ENCODE measurements at regions not wholly inside any gene's neighbourhood (a gene's known extent, or its start where the extent isn't known, plus 50 kb on each side); places are given as distances from the start of the nearest gene placed in this dataset.

- Histone ChIP-seq H3K4me2 (ENCODE audit: insufficient read depth, low read length, poor library complexity, severe bottlenecking) (no peak overlapping the region), H3K4ac (ENCODE audit: low read length) (no peak overlapping the region), H3K14ac (ENCODE audit: low read length) (no peak overlapping the region), H3K79me1 (ENCODE audit: low read depth, low read length) (no peaks in the 10 kb centered on the region), H3K9ac (ENCODE audit: low read depth, low read length, poor library complexity) (no peak overlapping the region), H2BK12ac (ENCODE audit: low read length) (no peak overlapping the region), H2BK120ac (ENCODE audit: low read depth, low read length) (no peak overlapping the region), H3K18ac (ENCODE audit: low read length) (no peak overlapping the region), H3K27me3 (ENCODE audit: control insufficient read depth in 3 of 3, insufficient read depth in 3 of 3, low read depth in 1 of 3, low read length in 3 of 3) (no peaks in the 10 kb centered on the region), H4K91ac (ENCODE audit: low read depth, low read length, poor library complexity) (no peak overlapping the region), H3K4me3 (ENCODE audit: low read length in 2 of 2) (no peak overlapping the region), H3K4me1 (ENCODE audit: control insufficient read depth in 2 of 2, insufficient read depth in 1 of 2, low read depth in 1 of 2, low read length in 2 of 2) (no peaks in the 10 kb centered on the region), H2BK15ac (ENCODE audit: low read length) (no peak overlapping the region), H4K8ac (ENCODE audit: low read depth, low read length) (no peak overlapping the region), H2AK5ac (ENCODE audit: low read depth, low read length) (no peak overlapping the region), H3K36me3 (replicated peaks in 1 of 2; ENCODE audit: control insufficient read depth in 2 of 2, insufficient read depth in 2 of 2, low read length in 2 of 2) (no peaks in the 10 kb centered on the region), H3K27ac (replicated peaks; ENCODE audit: low read length) (no peak overlapping the region), H2BK5ac (ENCODE audit: low read length) (no peak overlapping the region), H3K9me3 (replicated peaks in 1 of 2; ENCODE audit: control insufficient read depth in 2 of 2, insufficient read depth in 1 of 2, low read depth in 1 of 2, low read length in 2 of 2) (no peaks in the 10 kb centered on the region), H2AFZ (ENCODE audit: low read length) (no peak overlapping the region), H3K23ac (ENCODE audit: low read depth, low read length, poor library complexity) (no peak overlapping the region)
- WGBS, 2 donors (ENCODE audit: extremely low coverage in 2 of 2, insufficient read length in 2 of 2, insufficient replicate concordance in 1 of 2), result no CpG with 5 or more reads among the region's 1 CpG
- no peak for DNase-seq (ENCODE audit: low spot score)
These were observed 529.4 kb downstream of the HTR7 start for GRCh38 chr10:90328459-90328858.

- no peak overlapping the region for H2BK15ac ChIP-seq (ENCODE audit: low read length)
- H2BK120ac ChIP-seq (ENCODE audit: low read depth, low read length), result no peak overlapping the region
- H3K9me3 ChIP-seq (replicated peaks in 1 of 2; ENCODE audit: control insufficient read depth in 2 of 2, insufficient read depth in 1 of 2, low read depth in 1 of 2, low read length in 2 of 2), result no peaks in the 10 kb centered on the region
- no peak overlapping the region for H4K91ac ChIP-seq (ENCODE audit: low read depth, low read length, poor library complexity)
- no peak overlapping the region for H2BK12ac ChIP-seq (ENCODE audit: low read length)
- no peaks in the 10 kb centered on the region for H3K79me1 ChIP-seq (ENCODE audit: low read depth, low read length)
- H3K27me3 ChIP-seq (ENCODE audit: control insufficient read depth in 3 of 3, insufficient read depth in 3 of 3, low read depth in 1 of 3, low read length in 3 of 3), result no peaks in the 10 kb centered on the region
- no peak overlapping the region for H3K4me3 ChIP-seq (ENCODE audit: low read length in 2 of 2)
- no peak overlapping the region for H2BK5ac ChIP-seq (ENCODE audit: low read length)
- H2AK5ac ChIP-seq (ENCODE audit: low read depth, low read length), result no peak overlapping the region
- H3K9ac ChIP-seq (ENCODE audit: low read depth, low read length, poor library complexity), result no peak overlapping the region
- no peak overlapping the region for H3K18ac ChIP-seq (ENCODE audit: low read length)
- no peak for DNase-seq (ENCODE audit: low spot score)
- no peak overlapping the region for H3K14ac ChIP-seq (ENCODE audit: low read length)
- WGBS, 2 donors (ENCODE audit: extremely low coverage in 2 of 2, insufficient read length in 2 of 2, insufficient replicate concordance in 1 of 2), result no CpG with 5 or more reads among the region's 1 CpG
- no peak overlapping the region for H3K4ac ChIP-seq (ENCODE audit: low read length)
- H2AFZ ChIP-seq (ENCODE audit: low read length), result no peak overlapping the region
- no peak overlapping the region for H3K23ac ChIP-seq (ENCODE audit: low read depth, low read length, poor library complexity)
- H4K8ac ChIP-seq (ENCODE audit: low read depth, low read length), result no peak overlapping the region
- H3K27ac ChIP-seq (replicated peaks; ENCODE audit: low read length), result no peak overlapping the region
- H3K4me1 ChIP-seq (ENCODE audit: control insufficient read depth in 2 of 2, insufficient read depth in 1 of 2, low read depth in 1 of 2, low read length in 2 of 2), result no peaks in the 10 kb centered on the region
- H3K36me3 ChIP-seq (replicated peaks in 1 of 2; ENCODE audit: control insufficient read depth in 2 of 2, insufficient read depth in 2 of 2, low read length in 2 of 2), result no peaks in the 10 kb centered on the region
- no peak overlapping the region for H3K4me2 ChIP-seq (ENCODE audit: insufficient read depth, low read length, poor library complexity, severe bottlenecking)
These were observed 528.9 kb downstream of the HTR7 start for GRCh38 chr10:90328896-90329295.

- no peaks in the 10 kb centered on the region for H3K4me1 ChIP-seq (ENCODE audit: control insufficient read depth in 2 of 2, insufficient read depth in 1 of 2, low read depth in 1 of 2, low read length in 2 of 2)
- no peak overlapping the region for H3K18ac ChIP-seq (ENCODE audit: low read length)
- 100% methylated on average over 1 of the region's 1 CpG; no CpG with 5 or more reads in 1 of the 2 donors for WGBS, 2 donors (ENCODE audit: extremely low coverage in 2 of 2, insufficient read length in 2 of 2, insufficient replicate concordance in 1 of 2)
- no peak overlapping the region for H3K4me2 ChIP-seq (ENCODE audit: insufficient read depth, low read length, poor library complexity, severe bottlenecking)
- no peak for DNase-seq (ENCODE audit: low spot score)
- H2BK120ac ChIP-seq (ENCODE audit: low read depth, low read length), result no peak overlapping the region
- no peak overlapping the region for H2AFZ ChIP-seq (ENCODE audit: low read length)
- no peaks in the 10 kb centered on the region for H3K79me1 ChIP-seq (ENCODE audit: low read depth, low read length)
- H3K27ac ChIP-seq (replicated peaks; ENCODE audit: low read length), result no peak overlapping the region
- no peak overlapping the region for H3K4me3 ChIP-seq (ENCODE audit: low read length in 2 of 2)
- H4K91ac ChIP-seq (ENCODE audit: low read depth, low read length, poor library complexity), result no peak overlapping the region
- H3K23ac ChIP-seq (ENCODE audit: low read depth, low read length, poor library complexity), result no peak overlapping the region
- no peak overlapping the region for H2BK5ac ChIP-seq (ENCODE audit: low read length)
- no peak overlapping the region for H3K4ac ChIP-seq (ENCODE audit: low read length)
- H4K8ac ChIP-seq (ENCODE audit: low read depth, low read length), result no peak overlapping the region
- no peaks in the 10 kb centered on the region for H3K27me3 ChIP-seq (ENCODE audit: control insufficient read depth in 3 of 3, insufficient read depth in 3 of 3, low read depth in 1 of 3, low read length in 3 of 3)
- no peak overlapping the region for H2BK12ac ChIP-seq (ENCODE audit: low read length)
- H3K14ac ChIP-seq (ENCODE audit: low read length), result no peak overlapping the region
- no peak overlapping the region for H2BK15ac ChIP-seq (ENCODE audit: low read length)
- no peaks in the 10 kb centered on the region for H3K36me3 ChIP-seq (replicated peaks in 1 of 2; ENCODE audit: control insufficient read depth in 2 of 2, insufficient read depth in 2 of 2, low read length in 2 of 2)
- H3K9me3 ChIP-seq (replicated peaks in 1 of 2; ENCODE audit: control insufficient read depth in 2 of 2, insufficient read depth in 1 of 2, low read depth in 1 of 2, low read length in 2 of 2), result no peaks in the 10 kb centered on the region
- H3K9ac ChIP-seq (ENCODE audit: low read depth, low read length, poor library complexity), result no peak overlapping the region
- H2AK5ac ChIP-seq (ENCODE audit: low read depth, low read length), result no peak overlapping the region
These were observed 520.5 kb downstream of the HTR7 start for GRCh38 chr10:90337316-90337715.

GRCh38 chr10:90342480-90342879 is 515.4 kb downstream of the HTR7 start:
- H2BK120ac ChIP-seq (ENCODE audit: low read depth, low read length), result no peak overlapping the region
- H3K4me1 ChIP-seq (ENCODE audit: control insufficient read depth in 2 of 2, insufficient read depth in 1 of 2, low read depth in 1 of 2, low read length in 2 of 2), result no peaks in the 10 kb centered on the region
- H2BK15ac ChIP-seq (ENCODE audit: low read length), result no peak overlapping the region
- H3K23ac ChIP-seq (ENCODE audit: low read depth, low read length, poor library complexity), result no peak overlapping the region
- H2AK5ac ChIP-seq (ENCODE audit: low read depth, low read length), result no peak overlapping the region
- no peak overlapping the region for H3K9ac ChIP-seq (ENCODE audit: low read depth, low read length, poor library complexity)
- no peaks in the 10 kb centered on the region for H3K9me3 ChIP-seq (replicated peaks in 1 of 2; ENCODE audit: control insufficient read depth in 2 of 2, insufficient read depth in 1 of 2, low read depth in 1 of 2, low read length in 2 of 2)
- H2BK5ac ChIP-seq (ENCODE audit: low read length), result no peak overlapping the region
- H3K4ac ChIP-seq (ENCODE audit: low read length), result no peak overlapping the region
- no peak overlapping the region for H3K18ac ChIP-seq (ENCODE audit: low read length)
- no peak overlapping the region for H3K27ac ChIP-seq (replicated peaks; ENCODE audit: low read length)
- H4K8ac ChIP-seq (ENCODE audit: low read depth, low read length), result no peak overlapping the region
- H3K36me3 ChIP-seq (replicated peaks in 1 of 2; ENCODE audit: control insufficient read depth in 2 of 2, insufficient read depth in 2 of 2, low read length in 2 of 2), result no peaks in the 10 kb centered on the region
- no peak for DNase-seq (ENCODE audit: low spot score)
- H3K4me2 ChIP-seq (ENCODE audit: insufficient read depth, low read length, poor library complexity, severe bottlenecking), result no peak overlapping the region
- no peak overlapping the region for H3K14ac ChIP-seq (ENCODE audit: low read length)
- no peak overlapping the region for H3K4me3 ChIP-seq (ENCODE audit: low read length in 2 of 2)
- no peaks in the 10 kb centered on the region for H3K27me3 ChIP-seq (ENCODE audit: control insufficient read depth in 3 of 3, insufficient read depth in 3 of 3, low read depth in 1 of 3, low read length in 3 of 3)
- H2BK12ac ChIP-seq (ENCODE audit: low read length), result no peak overlapping the region
- no peak overlapping the region for H2AFZ ChIP-seq (ENCODE audit: low read length)
- no peaks in the 10 kb centered on the region for H3K79me1 ChIP-seq (ENCODE audit: low read depth, low read length)
- H4K91ac ChIP-seq (ENCODE audit: low read depth, low read length, poor library complexity), result no peak overlapping the region

Data from neuronal stem cell (in vitro differentiated cells).